Caco-2 (cell line): ENCODE measurements at regions not wholly inside any gene's neighbourhood (a gene's known extent, or its start where the extent isn't known, plus 50 kb on each side); places are given as distances from the start of the nearest gene placed in this dataset.

Experiments used
- BruUV-seq: library from RNA; stranded (reverse); fragments of 400-500 nt; replicated peaks from 2 replicates; lab custom pipeline; 2021; lab: Mats Ljungman, UMichigan
- CTCF ChIA-PET: fragments of 300-600 bp; sonication (Branson Sonifier 250); formaldehyde crosslinking; loops from one replicate; lab custom pipeline; 2022; ENCODE audit warnings: antibody characterized with exemption; lab: Charles Lee
- POLR2A ChIA-PET: fragments of 300-600 bp; sonication (Branson Sonifier 250); formaldehyde crosslinking; loops from one replicate; lab custom pipeline; 2022; ENCODE audit warnings: antibody characterized with exemption; lab: Charles Lee
- DNase-seq, 2 experiments: peaks; one replicate each; pipeline versions ENCODE4 v3.0.0 to v3.0.0-alpha.2; 2020 to 2022
- H3K27me3 ChIP-seq: replicated peaks from 2 replicates; pipeline ENCODE4 v1.6.0; 2011; ENCODE audit warnings: low read length; ENCODE audit not compliant: control insufficient read depth, insufficient read depth
- H3K36me3 ChIP-seq: 2 replicates; pipeline ENCODE4 v1.5.1; 2011; ENCODE audit warnings: low read length; ENCODE audit not compliant: control insufficient read depth, insufficient read depth
- H3K4me1 ChIP-seq: fragments of 250-450 bp; sonication (Bioruptor Pico); 2 replicates; pipeline ENCODE4 v1.5.1; 2020; ENCODE audit warnings: mild to moderate bottlenecking
- H3K4me3 ChIP-seq: 2 replicates; pipeline ENCODE4 v1.5.1; 2011; ENCODE audit warnings: low read depth, mild to moderate bottlenecking, control low read depth, low read length
- H3K9me3 ChIP-seq: fragments of 250-450 bp; sonication (Bioruptor Pico); 2 replicates; pipeline ENCODE4 v1.5.1; 2020; ENCODE audit warnings: mild to moderate bottlenecking, moderate library complexity
- H3K27ac Mint-ChIP-seq: one replicate; pipeline ENCODE4 v1.8.0; 2022; ENCODE audit warnings: mixed read lengths; ENCODE audit not compliant: unreplicated experiment
- H3K27me3 Mint-ChIP-seq: one replicate; pipeline ENCODE4 v1.8.0; 2022; ENCODE audit warnings: mixed read lengths; ENCODE audit not compliant: insufficient read depth, unreplicated experiment
- H3K36me3 Mint-ChIP-seq: one replicate; pipeline ENCODE4 v1.8.0; 2022; ENCODE audit warnings: mild to moderate bottlenecking, mixed read lengths; ENCODE audit not compliant: insufficient read depth, unreplicated experiment
- H3K4me1 Mint-ChIP-seq: one replicate; pipeline ENCODE4 v1.8.0; 2022; ENCODE audit warnings: low read depth, mixed read lengths; ENCODE audit not compliant: unreplicated experiment
- H3K4me3 Mint-ChIP-seq: one replicate; pipeline ENCODE4 v1.8.0; 2022; ENCODE audit warnings: mild to moderate bottlenecking, moderate library complexity, mixed read lengths; ENCODE audit not compliant: unreplicated experiment
- H3K9me3 Mint-ChIP-seq: one replicate; pipeline ENCODE4 v1.8.0; 2022; ENCODE audit warnings: mixed read lengths; ENCODE audit not compliant: unreplicated experiment
- intact Hi-C: fragments of 100-400 bp; cut with micrococcal nuclease; formaldehyde crosslinking; loops from one replicate; pipeline ENCODE4 v1.10.0; 2022; ENCODE audit not compliant: unreplicated experiment
- TF ChIP-seq, protein P1 (sequence below), 2 experiments: fragments of 200-600 bp in 1 of 2; IDR thresholded peaks; 1 replicate in 1 of 2; 2 replicates in 1 of 2; pipeline versions ENCODE4 v1.5.1 to v1.8.0; 2011 to 2022; ENCODE audit warnings: antibody characterized with exemption in 1 of 2, control low read depth in 1 of 2, inconsistent platforms in 1 of 2, low read depth in 1 of 2, low read length in 1 of 2, mild to moderate bottlenecking in 1 of 2, moderate library complexity in 1 of 2; ENCODE audit not compliant: insufficient read depth in 1 of 2, severe bottlenecking in 1 of 2, unreplicated experiment in 1 of 2

DNA sequence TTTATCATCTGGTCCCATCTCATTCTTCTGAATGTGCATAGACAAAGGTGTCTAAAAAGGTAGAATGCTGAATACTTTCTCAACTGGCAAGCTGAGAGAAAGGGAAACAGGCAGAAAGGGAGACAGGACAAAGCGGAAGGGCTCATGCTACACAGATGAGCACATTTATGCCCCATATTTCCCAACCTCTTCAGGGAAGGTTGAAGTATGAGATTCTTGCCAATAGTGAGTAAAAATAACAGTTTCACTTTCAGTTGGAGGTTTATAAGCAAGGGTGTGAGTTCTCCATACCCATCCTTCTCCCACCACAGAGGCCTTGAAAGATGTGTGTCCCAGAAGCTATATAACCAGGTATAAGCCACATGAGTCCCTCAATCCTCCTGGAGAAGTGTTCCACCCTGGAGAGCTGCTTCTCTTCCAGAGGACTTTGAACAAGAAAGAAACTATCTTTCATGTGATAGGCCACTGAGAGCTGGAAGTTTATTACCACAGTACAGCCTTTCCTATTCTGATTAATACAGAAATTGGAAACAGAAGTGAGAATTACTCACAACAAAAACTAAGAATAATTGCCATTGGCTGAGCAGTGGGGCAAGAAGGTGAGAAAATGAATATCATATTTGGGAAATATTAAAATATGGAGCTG lies 709.4 kb upstream of the NR2F2 start:
- Mint-ChIP-seq H3K36me3 (no peaks in the 10 kb centered on the region), H3K9me3 (peaks cover 10% of the 10 kb centered on the region), H3K27me3 (peaks cover 3% of the 10 kb centered on the region), H3K4me3 (no peak overlapping the region), H3K27ac (no peak overlapping the region), H3K4me1 (no peaks in the 10 kb centered on the region)
- BruUV-seq, result no TSS peak
- intact Hi-C loops, result no loop called here
- Histone ChIP-seq H3K4me1 (no peaks in the 10 kb centered on the region), H3K9me3 (no peaks in the 10 kb centered on the region), H3K36me3 (no peaks in the 10 kb centered on the region), H3K27me3 (no peaks in the 10 kb centered on the region), H3K4me3 (no peak overlapping the region)
- DNase-seq, result no peak
- POLR2A ChIA-PET, result no interaction called here
- TF ChIP-seq, protein P1, sequence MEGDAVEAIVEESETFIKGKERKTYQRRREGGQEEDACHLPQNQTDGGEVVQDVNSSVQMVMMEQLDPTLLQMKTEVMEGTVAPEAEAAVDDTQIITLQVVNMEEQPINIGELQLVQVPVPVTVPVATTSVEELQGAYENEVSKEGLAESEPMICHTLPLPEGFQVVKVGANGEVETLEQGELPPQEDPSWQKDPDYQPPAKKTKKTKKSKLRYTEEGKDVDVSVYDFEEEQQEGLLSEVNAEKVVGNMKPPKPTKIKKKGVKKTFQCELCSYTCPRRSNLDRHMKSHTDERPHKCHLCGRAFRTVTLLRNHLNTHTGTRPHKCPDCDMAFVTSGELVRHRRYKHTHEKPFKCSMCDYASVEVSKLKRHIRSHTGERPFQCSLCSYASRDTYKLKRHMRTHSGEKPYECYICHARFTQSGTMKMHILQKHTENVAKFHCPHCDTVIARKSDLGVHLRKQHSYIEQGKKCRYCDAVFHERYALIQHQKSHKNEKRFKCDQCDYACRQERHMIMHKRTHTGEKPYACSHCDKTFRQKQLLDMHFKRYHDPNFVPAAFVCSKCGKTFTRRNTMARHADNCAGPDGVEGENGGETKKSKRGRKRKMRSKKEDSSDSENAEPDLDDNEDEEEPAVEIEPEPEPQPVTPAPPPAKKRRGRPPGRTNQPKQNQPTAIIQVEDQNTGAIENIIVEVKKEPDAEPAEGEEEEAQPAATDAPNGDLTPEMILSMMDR (IDR thresholded peaks at IDR 0.05; ENCODE audit: insufficient read depth in 1 of 2, low read depth in 1 of 2, low read length in 1 of 2, severe bottlenecking in 1 of 2, unreplicated experiment in 1 of 2), result no peak
- CTCF ChIA-PET, result interaction anchor here (0.7 kb wide), 1 partner anchor 20 kb away, joined by 6 read pairs; no protein-coding TSS in a partner anchor

DNA sequence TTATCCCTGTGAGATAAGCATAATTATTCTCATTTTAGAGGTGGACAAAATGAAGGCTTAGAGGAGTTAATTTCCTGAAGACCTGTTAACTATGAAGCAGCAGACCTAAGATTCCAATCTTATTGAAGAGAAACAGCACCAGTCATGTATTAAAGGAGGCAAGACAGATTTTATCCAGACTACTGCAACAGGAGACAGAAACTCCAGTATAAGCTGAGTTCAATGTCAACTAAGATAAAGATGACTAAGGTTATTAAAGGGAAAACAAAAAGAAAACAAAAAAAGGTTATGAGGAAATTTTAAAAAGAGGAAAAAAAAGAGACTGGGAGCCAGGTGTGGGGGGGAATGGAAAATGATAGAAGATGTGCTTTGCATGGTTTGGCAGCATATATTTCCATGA lies 707.7 kb upstream of the NR2F2 start:
- Mint-ChIP-seq H3K27me3 (peaks cover 3% of the 10 kb centered on the region), H3K4me3 (no peak overlapping the region), H3K27ac (no peak overlapping the region), H3K4me1 (no peaks in the 10 kb centered on the region), H3K36me3 (no peaks in the 10 kb centered on the region), H3K9me3 (peaks cover 10% of the 10 kb centered on the region)
- intact Hi-C loops, result no loop called here
- no peak for DNase-seq
- CTCF ChIA-PET, result no interaction called here
- no peaks in the 10 kb centered on the region for H3K27me3 ChIP-seq
- H3K4me3 ChIP-seq, result no peak overlapping the region
- H3K4me1 ChIP-seq, result no peaks in the 10 kb centered on the region
- H3K9me3 ChIP-seq, result no peaks in the 10 kb centered on the region
- no TSS peak for BruUV-seq
- no peaks in the 10 kb centered on the region for H3K36me3 ChIP-seq
- TF ChIP-seq, protein P1 (IDR thresholded peaks at IDR 0.05; ENCODE audit: insufficient read depth in 1 of 2, low read depth in 1 of 2, low read length in 1 of 2, severe bottlenecking in 1 of 2, unreplicated experiment in 1 of 2), result no peak
- POLR2A ChIA-PET, result no interaction called here

DNA sequence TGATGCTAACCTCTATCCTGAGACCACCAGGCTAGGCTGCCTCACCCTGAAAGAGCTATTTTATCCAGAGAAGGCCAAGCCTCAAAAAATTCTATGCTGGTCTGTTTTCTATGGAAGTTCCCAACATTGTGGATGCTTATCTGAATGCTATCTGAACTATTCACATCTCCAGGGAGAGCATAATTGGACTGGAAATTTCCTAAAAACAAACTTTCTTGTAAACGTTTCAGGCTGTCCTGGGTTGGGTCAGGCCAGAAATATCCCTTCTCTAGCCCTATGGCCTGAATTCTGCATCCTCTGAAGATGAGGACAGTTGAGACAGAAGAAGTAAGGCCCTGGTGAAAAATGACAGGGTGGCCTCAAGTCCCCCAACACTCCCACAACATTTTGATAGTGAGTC lies 706.4 kb upstream of the NR2F2 start:
- CTCF ChIA-PET, result no interaction called here
- no TSS peak for BruUV-seq

More for the DNA sequence above, 706.4 kb upstream of the NR2F2 start:
- Mint-ChIP-seq H3K4me3 (no peak overlapping the region), H3K27me3 (peaks cover 3% of the 10 kb centered on the region), H3K9me3 (peaks cover 10% of the 10 kb centered on the region), H3K36me3 (no peaks in the 10 kb centered on the region), H3K4me1 (no peaks in the 10 kb centered on the region), H3K27ac (no peak overlapping the region)
- TF ChIP-seq, protein P1 (IDR thresholded peaks at IDR 0.05; ENCODE audit: insufficient read depth in 1 of 2, low read depth in 1 of 2, low read length in 1 of 2, severe bottlenecking in 1 of 2, unreplicated experiment in 1 of 2), result no peak
- no peaks in the 10 kb centered on the region for H3K36me3 ChIP-seq
- POLR2A ChIA-PET, result no interaction called here
- H3K9me3 ChIP-seq, result no peaks in the 10 kb centered on the region
- intact Hi-C loops, result no loop called here
- no peaks in the 10 kb centered on the region for H3K27me3 ChIP-seq
- H3K4me1 ChIP-seq, result no peaks in the 10 kb centered on the region
- DNase-seq, result no peak
- no peak overlapping the region for H3K4me3 ChIP-seq
